SK-N-MC (cell line): ENCODE measurements at regions not wholly inside any gene's neighbourhood (a gene's known extent, or its start where the extent isn't known, plus 50 kb on each side); places are given as distances from the start of the nearest gene placed in this dataset.

Source experiments
- DNase-seq: peaks from one replicate; pipeline ENCODE4 v3.0.0-alpha.2; 2011; ENCODE audit warnings: low read depth, low spot score
- H3K27ac ChIP-seq: fragments of 200-600 bp; sonication (generic); 2 replicates; pipeline ENCODE4 v1.5.1; 2016; ENCODE audit warnings: mixed run types
- H3K36me3 ChIP-seq: fragments of 200-600 bp; sonication (generic); 2 replicates; pipeline ENCODE4 v1.6.1; 2017; ENCODE audit warnings: antibody characterized with exemption, low read length, mixed read lengths; ENCODE audit not compliant: insufficient read depth
- H3K4me3 ChIP-seq: fragments of 200-600 bp; sonication (generic); 2 replicates; pipeline ENCODE4 v1.5.1; 2016
- H3K9ac ChIP-seq: fragments of 200-600 bp; sonication (generic); 2 replicates; pipeline ENCODE4 v1.8.0; 2017; ENCODE audit warnings: mixed run types, mixed read lengths; ENCODE audit not compliant: insufficient read length
- H3K9me3 ChIP-seq: fragments of 200-600 bp; sonication (generic); 2 replicates; pipeline ENCODE4 v1.6.1; 2017; ENCODE audit warnings: low read depth, mild to moderate bottlenecking, antibody characterized with exemption, low read length, moderate library complexity, mixed read lengths
- EZH2 ChIP-seq: fragments of 200-600 bp; sonication (generic); IDR thresholded peaks from one replicate; pipeline ENCODE4 v1.6.1; 2017; ENCODE audit warnings: antibody characterized with exemption
- FOXP2 ChIP-seq: optimal IDR thresholded peaks from 2 replicates; pipeline ENCODE3; 2011; ENCODE audit warnings: mild to moderate bottlenecking, moderate library complexity; ENCODE audit not compliant: insufficient read depth; ENCODE audit errors: extremely low read length, control extremely low read depth
- POLR2AphosphoS5 ChIP-seq: IDR thresholded peaks from 2 replicates; pipeline ENCODE4 v1.6.1; 2012; ENCODE audit warnings: mild to moderate bottlenecking, low read depth, low read length, borderline replicate concordance

DNA sequence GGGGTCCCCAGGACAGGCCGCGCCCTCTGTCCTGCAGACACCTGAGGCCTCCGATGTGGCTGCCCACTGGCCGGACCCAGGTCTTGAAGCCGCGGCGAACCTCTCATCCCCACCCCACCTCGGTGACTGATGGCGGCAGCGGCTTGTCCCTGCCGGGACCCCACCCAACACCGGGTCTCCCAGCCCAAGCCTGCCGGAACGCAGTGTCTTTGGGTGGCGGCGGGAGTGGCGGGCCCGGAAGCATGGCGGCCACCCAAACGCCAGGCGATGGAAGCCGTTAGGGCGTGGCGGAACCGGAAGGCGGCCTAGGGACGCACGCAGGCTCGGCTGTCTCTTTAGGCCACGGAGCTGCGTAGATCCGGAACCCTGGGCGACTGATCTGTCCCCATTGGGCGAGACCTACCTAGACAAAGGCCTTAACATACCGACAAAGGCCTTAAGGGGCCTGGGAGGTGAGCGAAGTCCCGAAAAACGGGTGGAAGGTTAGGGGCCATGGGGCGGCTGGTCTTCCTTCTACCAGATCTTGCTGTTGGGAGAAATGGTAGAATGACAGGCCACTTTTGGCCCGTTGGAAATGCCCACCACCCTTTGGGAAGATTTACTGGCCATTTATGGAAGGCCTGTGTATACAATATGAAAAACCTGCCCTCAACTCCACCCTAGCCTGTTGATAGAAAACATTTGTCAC lies 94.6 kb upstream of the SMC2 start:
- DNase-seq, result no peak
- H3K4me3 ChIP-seq, result no peak overlapping the region
- H3K27ac ChIP-seq, result no peak overlapping the region
- H3K9me3 ChIP-seq, result no peaks in the 10 kb centered on the region
- no peaks in the 10 kb centered on the region for H3K36me3 ChIP-seq
- no peak overlapping the region for H3K9ac ChIP-seq
- TF ChIP-seq POLR2AphosphoS5 (no peak), EZH2 (no peak), FOXP2 (no peak)

DNA sequence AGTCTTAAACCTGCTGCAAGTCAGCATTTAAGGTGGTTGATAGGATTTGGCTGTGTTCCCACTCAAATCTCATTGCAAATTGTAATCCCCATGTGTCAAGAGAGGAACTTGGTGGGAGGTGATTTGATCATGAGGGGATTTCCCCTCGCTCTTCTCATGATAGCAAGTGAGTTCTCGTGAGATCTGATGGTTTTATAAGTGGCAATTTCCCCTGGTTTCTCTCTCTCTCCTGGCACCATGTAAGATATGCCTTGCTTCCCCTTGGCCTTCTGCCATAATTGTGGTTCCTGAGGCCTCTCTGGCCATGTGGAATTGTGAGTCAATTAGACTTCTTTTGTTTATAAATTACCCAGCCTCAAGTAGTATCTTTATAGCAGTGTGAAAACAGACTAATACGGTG lies 84.3 kb upstream of the SMC2 start:
- no peaks in the 10 kb centered on the region for H3K36me3 ChIP-seq
- TF ChIP-seq POLR2AphosphoS5 (no peak), FOXP2 (no peak), EZH2 (no peak)
- no peaks in the 10 kb centered on the region for H3K9me3 ChIP-seq
- H3K27ac ChIP-seq, result no peak overlapping the region
- DNase-seq, result no peak
- H3K4me3 ChIP-seq, result no peak overlapping the region
- no peak overlapping the region for H3K9ac ChIP-seq

- DNase-seq, result no peak
- no peak overlapping the region for H3K9ac ChIP-seq
- no peak overlapping the region for H3K4me3 ChIP-seq
- no peaks in the 10 kb centered on the region for H3K9me3 ChIP-seq
- no peaks in the 10 kb centered on the region for H3K36me3 ChIP-seq
- TF ChIP-seq POLR2AphosphoS5, result no peak
- no peak for TF ChIP-seq EZH2
- no peak for TF ChIP-seq FOXP2
- H3K27ac ChIP-seq, result no peak overlapping the region
These were observed 72.0 kb upstream of the SMC2 start for GRCh38 chr9:104022083-104022482.

DNA sequence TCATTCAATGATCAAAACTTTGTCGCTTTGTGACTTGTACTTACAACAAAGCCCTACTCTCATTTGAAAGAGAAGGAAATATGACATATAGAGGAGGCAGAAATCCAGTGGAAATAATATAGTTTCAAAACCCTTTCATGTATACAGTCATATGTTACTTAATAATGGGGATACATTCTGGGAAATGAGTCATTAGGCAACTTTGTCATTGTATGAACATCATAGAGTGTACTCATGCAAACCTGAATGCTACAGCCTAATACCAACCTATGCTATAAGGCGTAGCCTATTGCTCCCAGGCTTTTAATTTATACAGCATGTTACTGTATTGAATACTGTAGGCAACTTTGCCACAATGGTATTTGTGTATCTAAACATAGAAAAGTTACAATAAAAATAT lies 69.0 kb upstream of the SMC2 start:
- Histone ChIP-seq H3K4me3 (no peak overlapping the region), H3K9me3 (no peaks in the 10 kb centered on the region), H3K9ac (no peak overlapping the region), H3K27ac (no peak overlapping the region), H3K36me3 (no peaks in the 10 kb centered on the region)
- no peak for DNase-seq
- no peak for TF ChIP-seq EZH2
- no peak for TF ChIP-seq POLR2AphosphoS5
- no peak for TF ChIP-seq FOXP2

GRCh38 chr9:104025945-104026344 lies 68.2 kb upstream of the SMC2 start:
- DNase-seq, result no peak
- H3K4me3 ChIP-seq, result no peak overlapping the region
- no peaks in the 10 kb centered on the region for H3K9me3 ChIP-seq
- TF ChIP-seq FOXP2 (no peak), POLR2AphosphoS5 (no peak), EZH2 (no peak)
- no peak overlapping the region for H3K9ac ChIP-seq
- H3K36me3 ChIP-seq, result no peaks in the 10 kb centered on the region
- H3K27ac ChIP-seq, result no peak overlapping the region

DNA sequence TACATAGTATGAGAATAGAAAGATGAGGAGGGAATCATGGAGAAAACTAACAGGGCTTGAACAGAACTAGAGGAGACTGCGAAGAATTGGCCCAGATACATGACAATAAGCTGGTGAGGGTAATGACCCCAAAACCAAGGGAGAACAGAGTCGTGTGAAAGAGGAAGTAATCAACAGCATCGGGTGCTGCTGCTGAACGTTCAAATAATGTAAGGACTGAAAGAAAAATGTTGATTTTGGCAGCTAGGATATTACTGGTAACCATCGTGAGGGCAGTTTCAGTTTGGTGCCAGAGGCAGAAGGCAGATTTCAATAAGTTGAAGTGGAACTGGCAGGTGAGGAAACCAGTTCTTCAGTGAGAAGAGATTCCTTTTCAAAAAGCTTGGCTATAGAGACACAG lies 66.8 kb upstream of the SMC2 start:
- TF ChIP-seq EZH2 (no peak), POLR2AphosphoS5 (no peak), FOXP2 (no peak)
- H3K9me3 ChIP-seq, result no peaks in the 10 kb centered on the region
- H3K9ac ChIP-seq, result no peak overlapping the region
- no peak overlapping the region for H3K27ac ChIP-seq
- H3K4me3 ChIP-seq, result no peak overlapping the region
- DNase-seq, result no peak
- no peaks in the 10 kb centered on the region for H3K36me3 ChIP-seq

- Histone ChIP-seq H3K9me3 (no peaks in the 10 kb centered on the region), H3K27ac (no peak overlapping the region), H3K36me3 (no peaks in the 10 kb centered on the region), H3K9ac (no peak overlapping the region), H3K4me3 (no peak overlapping the region)
- no peak for DNase-seq
- TF ChIP-seq EZH2, result no peak
- TF ChIP-seq FOXP2, result no peak
- no peak for TF ChIP-seq POLR2AphosphoS5
These were observed 65.3 kb upstream of the SMC2 start for GRCh38 chr9:104028827-104029226.
